WTC11 (cell line): ENCODE measurements at regions not wholly inside any gene's neighbourhood (a gene's known extent, or its start where the extent isn't known, plus 50 kb on each side); places are given as distances from the start of the nearest gene placed in this dataset.

Source experiments
- ESRRA ChIP-seq: sonication (generic); formaldehyde crosslinking; IDR thresholded peaks from 2 replicates; pipeline ENCODE4 v1.8.1; 2022; ENCODE audit warnings: mild to moderate bottlenecking, missing genetic modification reagents, borderline replicate concordance
- JUN ChIP-seq: sonication (generic); formaldehyde crosslinking; IDR thresholded peaks from 2 replicates; pipeline ENCODE4 v1.8.0; 2023; ENCODE audit warnings: mild to moderate bottlenecking, missing genetic modification reagents
- ZNF121 ChIP-seq: sonication (generic); formaldehyde crosslinking; IDR thresholded peaks from 2 replicates; pipeline ENCODE4 v1.8.0; 2023; ENCODE audit warnings: missing genetic modification reagents
- ZNF138 ChIP-seq: sonication (generic); formaldehyde crosslinking; conservative IDR thresholded peaks from 2 replicates; pipeline ENCODE4 v1.8.1; 2022; ENCODE audit warnings: mild to moderate bottlenecking, moderate library complexity, missing genetic modification reagents
- TF ChIP-seq, protein P1 (sequence below): sonication (generic); formaldehyde crosslinking; IDR thresholded peaks from 2 replicates; pipeline ENCODE4 v1.8.1; 2022; ENCODE audit warnings: missing genetic modification reagents, borderline replicate concordance
- TF ChIP-seq, protein P2 (sequence below): fragments of 200-600 bp; IDR thresholded peaks from 2 replicates; pipeline ENCODE4 v1.8.0; 2022; ENCODE audit warnings: antibody characterized with exemption

DNA sequence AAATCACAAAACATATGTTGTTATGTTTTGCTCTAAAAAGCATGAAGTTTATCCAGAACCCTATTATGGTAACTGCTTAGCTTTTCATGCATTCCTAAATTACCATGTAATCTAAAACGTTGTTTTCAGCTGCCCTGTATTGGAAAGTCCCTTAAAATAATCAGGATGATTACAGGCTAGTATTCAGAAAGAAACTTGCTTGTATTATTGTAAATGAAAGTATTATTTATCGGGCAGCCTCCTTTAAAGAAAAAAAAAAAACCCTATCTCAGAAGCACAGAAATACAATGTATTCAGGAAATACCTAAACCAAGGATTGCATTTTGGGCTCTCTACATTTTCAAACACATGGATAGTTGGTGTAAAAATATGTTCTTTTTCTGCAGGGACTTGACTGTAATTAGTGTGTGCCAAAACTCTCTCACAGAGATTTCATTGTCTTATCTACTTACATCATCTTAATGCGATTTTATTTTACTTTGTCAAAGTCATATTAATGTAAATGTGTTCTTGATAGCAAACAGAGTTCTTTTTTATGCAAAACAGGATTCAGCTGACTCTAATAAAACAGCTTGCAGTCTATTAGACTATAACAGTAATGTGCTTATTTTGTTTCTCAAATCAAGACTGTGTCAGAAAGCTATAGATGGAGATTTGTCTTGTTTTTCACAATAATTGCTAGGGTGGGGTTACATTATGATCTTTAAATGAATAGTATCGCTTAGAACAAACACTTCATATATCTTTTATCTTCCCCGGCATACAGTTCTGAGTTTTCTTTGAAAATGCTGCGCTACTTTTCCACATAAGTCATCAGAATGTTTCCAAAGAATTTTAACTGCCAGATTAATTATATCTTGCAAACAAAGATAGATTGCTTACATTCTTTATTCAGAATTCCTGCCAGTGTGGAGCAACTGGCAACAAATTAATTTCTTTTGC, 65.3 kb upstream of the ARID5B start:
- no peak for TF ChIP-seq ZNF121 (CRISPR knock-in tag)
- no peak for TF ChIP-seq JUN (CRISPR knock-in tag)
- TF ChIP-seq, protein P1, sequence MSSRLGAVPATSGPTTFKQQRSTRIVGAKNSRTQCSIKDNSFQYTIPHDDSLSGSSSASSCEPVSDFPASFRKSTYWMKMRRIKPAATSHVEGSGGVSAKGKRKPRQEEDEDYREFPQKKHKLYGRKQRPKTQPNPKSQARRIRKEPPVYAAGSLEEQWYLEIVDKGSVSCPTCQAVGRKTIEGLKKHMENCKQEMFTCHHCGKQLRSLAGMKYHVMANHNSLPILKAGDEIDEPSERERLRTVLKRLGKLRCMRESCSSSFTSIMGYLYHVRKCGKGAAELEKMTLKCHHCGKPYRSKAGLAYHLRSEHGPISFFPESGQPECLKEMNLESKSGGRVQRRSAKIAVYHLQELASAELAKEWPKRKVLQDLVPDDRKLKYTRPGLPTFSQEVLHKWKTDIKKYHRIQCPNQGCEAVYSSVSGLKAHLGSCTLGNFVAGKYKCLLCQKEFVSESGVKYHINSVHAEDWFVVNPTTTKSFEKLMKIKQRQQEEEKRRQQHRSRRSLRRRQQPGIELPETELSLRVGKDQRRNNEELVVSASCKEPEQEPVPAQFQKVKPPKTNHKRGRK (CRISPR knock-in tag), result no peak
- no peak for TF ChIP-seq ZNF138 (CRISPR knock-in tag)
- TF ChIP-seq, protein P2, sequence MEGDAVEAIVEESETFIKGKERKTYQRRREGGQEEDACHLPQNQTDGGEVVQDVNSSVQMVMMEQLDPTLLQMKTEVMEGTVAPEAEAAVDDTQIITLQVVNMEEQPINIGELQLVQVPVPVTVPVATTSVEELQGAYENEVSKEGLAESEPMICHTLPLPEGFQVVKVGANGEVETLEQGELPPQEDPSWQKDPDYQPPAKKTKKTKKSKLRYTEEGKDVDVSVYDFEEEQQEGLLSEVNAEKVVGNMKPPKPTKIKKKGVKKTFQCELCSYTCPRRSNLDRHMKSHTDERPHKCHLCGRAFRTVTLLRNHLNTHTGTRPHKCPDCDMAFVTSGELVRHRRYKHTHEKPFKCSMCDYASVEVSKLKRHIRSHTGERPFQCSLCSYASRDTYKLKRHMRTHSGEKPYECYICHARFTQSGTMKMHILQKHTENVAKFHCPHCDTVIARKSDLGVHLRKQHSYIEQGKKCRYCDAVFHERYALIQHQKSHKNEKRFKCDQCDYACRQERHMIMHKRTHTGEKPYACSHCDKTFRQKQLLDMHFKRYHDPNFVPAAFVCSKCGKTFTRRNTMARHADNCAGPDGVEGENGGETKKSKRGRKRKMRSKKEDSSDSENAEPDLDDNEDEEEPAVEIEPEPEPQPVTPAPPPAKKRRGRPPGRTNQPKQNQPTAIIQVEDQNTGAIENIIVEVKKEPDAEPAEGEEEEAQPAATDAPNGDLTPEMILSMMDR, result no peak
- no peak for TF ChIP-seq ESRRA
